Esophagus squamous epithelium (tissue), 4 donors: ENCODE measurements at regions not wholly inside any gene's neighbourhood (a gene's known extent, or its start where the extent isn't known, plus 50 kb on each side); places are given as distances from the start of the nearest gene placed in this dataset.
"Not testable (repeated sequence)": the region's sequence is repeated elsewhere in the genome, so short reads cannot be mapped to it uniquely, and the experiment has no call there.

ENCODE experiments used
- CTCF ChIP-seq, 6 experiments: fragments of 450-650 bp in 4 of 6; fragments of 200-600 bp in 2 of 6; sonication (generic) in 2 of 6; IDR thresholded peaks; one replicate each; pipeline ENCODE4 v1.5.1; 2016 to 2019; ENCODE audit warnings: antibody characterized with exemption in 6 of 6, mild to moderate bottlenecking in 4 of 6, moderate library complexity in 4 of 6
- POLR2A ChIP-seq, 4 donors: fragments of 450-650 bp; IDR thresholded peaks; one replicate each; pipeline ENCODE4 v1.6.1; 2017; ENCODE audit warnings: antibody characterized with exemption in 4 of 4, mild to moderate bottlenecking in 4 of 4, moderate library complexity in 3 of 4

- not testable (repeated sequence) for TF ChIP-seq CTCF, POLR2A (IDR thresholded peaks at IDR 0.05)
Observed at GRCh38 chr21:5064581-5065142, 5456.7 kb upstream of the TPTE start.
